ENCODE measurements at regions not wholly inside any gene's neighbourhood (a gene's known extent, or its start where the extent isn't known, plus 50 kb on each side); places are given as distances from the start of the nearest gene placed in this dataset.
"Not testable (repeated sequence)": the region's sequence is repeated elsewhere in the genome, so short reads cannot be mapped to it uniquely, and the experiment has no call there.

DNA sequence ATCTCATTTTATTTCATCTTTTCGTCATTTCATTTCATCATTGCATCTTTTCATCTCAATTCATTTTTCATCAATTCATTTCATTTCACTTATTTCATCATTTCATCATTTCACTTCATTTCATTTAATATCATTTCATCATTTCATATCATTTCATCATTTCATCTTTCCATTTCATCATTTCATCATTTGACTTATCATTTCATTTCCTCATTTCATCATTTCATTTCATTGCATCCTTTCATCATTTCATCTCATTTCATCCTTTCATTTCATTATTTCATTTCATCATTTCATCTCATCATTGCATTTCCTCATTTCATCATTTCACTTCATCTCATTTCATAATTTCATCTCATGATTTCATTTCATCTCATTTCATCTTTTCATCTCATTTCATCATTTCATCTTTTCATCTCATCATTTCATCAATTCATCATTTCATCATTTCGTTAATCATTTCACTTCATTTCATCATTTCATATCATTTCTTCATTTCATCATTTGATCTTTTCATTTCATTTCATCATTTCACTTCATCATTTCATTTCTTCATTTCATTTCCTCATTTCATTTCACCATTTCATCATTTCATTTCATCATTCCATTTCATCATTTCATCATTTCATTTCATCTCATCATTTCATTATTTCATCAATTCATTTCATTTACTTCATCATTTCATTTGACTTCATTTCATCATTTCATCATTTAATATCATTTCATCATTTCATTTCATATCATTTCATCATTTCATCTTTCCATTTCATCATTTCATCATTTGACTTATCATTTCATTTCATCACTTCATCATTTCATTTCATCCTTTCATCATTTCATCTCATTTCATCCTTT lies 176.2 kb downstream of the ZNF92 start:
- TF ChIP-seq, protein P1, sequence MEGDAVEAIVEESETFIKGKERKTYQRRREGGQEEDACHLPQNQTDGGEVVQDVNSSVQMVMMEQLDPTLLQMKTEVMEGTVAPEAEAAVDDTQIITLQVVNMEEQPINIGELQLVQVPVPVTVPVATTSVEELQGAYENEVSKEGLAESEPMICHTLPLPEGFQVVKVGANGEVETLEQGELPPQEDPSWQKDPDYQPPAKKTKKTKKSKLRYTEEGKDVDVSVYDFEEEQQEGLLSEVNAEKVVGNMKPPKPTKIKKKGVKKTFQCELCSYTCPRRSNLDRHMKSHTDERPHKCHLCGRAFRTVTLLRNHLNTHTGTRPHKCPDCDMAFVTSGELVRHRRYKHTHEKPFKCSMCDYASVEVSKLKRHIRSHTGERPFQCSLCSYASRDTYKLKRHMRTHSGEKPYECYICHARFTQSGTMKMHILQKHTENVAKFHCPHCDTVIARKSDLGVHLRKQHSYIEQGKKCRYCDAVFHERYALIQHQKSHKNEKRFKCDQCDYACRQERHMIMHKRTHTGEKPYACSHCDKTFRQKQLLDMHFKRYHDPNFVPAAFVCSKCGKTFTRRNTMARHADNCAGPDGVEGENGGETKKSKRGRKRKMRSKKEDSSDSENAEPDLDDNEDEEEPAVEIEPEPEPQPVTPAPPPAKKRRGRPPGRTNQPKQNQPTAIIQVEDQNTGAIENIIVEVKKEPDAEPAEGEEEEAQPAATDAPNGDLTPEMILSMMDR (IDR thresholded peaks at IDR 0.05) = not testable (repeated sequence)
- not testable (repeated sequence) for TF ChIP-seq POLR2A (IDR thresholded peaks at IDR 0.05)

All from lower leg skin (tissue), 3 donors.